ENCODE measurements at regions not wholly inside any gene's neighbourhood (a gene's known extent, or its start where the extent isn't known, plus 50 kb on each side); places are given as distances from the start of the nearest gene placed in this dataset.

DNA sequence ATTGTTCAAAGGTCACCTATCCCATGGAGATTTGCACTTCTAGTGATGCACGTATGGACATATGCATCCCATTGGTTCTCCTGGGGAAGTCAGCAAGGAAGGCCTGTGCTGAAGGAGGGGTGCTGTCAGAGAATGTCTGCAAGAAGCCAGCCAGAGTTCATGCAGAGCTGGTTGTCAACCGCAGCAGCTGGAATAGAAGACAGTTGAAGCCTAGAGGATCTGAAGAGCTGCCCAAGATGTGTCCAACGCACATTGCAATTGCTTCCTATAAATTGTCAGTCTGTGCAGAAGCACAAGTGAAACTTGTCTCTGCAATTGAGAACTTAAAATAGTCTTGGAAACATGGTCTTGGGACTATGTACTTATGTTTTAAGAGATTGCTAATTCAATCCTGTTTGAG lies 82.1 kb upstream of the CNTNAP4 start:
- TF ChIP-seq, protein P1, sequence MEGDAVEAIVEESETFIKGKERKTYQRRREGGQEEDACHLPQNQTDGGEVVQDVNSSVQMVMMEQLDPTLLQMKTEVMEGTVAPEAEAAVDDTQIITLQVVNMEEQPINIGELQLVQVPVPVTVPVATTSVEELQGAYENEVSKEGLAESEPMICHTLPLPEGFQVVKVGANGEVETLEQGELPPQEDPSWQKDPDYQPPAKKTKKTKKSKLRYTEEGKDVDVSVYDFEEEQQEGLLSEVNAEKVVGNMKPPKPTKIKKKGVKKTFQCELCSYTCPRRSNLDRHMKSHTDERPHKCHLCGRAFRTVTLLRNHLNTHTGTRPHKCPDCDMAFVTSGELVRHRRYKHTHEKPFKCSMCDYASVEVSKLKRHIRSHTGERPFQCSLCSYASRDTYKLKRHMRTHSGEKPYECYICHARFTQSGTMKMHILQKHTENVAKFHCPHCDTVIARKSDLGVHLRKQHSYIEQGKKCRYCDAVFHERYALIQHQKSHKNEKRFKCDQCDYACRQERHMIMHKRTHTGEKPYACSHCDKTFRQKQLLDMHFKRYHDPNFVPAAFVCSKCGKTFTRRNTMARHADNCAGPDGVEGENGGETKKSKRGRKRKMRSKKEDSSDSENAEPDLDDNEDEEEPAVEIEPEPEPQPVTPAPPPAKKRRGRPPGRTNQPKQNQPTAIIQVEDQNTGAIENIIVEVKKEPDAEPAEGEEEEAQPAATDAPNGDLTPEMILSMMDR (IDR thresholded peaks at IDR 0.05; ENCODE audit: low read depth, low read length, missing control alignments) = no peak
- H3K4me3 ChIP-seq (ENCODE audit: low read depth, low read length) = no peak overlapping the region
- DNase-seq (ENCODE audit: low read depth) = no peak

DNA sequence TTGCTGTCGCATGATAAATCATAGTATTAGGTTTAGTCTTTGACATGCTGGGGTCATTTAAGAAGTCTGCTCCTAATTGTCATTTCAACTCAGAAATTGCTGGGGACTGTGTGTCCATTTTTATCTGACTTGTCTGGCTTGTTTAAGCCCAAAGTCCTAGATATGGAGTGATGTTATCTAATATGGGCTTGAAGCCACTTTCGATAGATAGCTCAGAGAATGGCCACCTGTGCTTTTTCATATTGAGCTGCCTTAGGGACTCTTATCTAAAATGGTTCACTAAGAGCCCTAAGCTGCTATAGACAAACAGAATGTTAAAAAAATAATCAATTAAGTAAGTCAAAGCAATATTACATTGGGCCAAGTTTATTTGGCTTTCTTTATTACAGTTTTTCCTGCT lies 81.6 kb upstream of the CNTNAP4 start:
- DNase-seq (ENCODE audit: low read depth) = no peak
- H3K4me3 ChIP-seq (ENCODE audit: low read depth, low read length) = no peak overlapping the region
- TF ChIP-seq, protein P1 (IDR thresholded peaks at IDR 0.05; ENCODE audit: low read depth, low read length, missing control alignments) = no peak

DNA sequence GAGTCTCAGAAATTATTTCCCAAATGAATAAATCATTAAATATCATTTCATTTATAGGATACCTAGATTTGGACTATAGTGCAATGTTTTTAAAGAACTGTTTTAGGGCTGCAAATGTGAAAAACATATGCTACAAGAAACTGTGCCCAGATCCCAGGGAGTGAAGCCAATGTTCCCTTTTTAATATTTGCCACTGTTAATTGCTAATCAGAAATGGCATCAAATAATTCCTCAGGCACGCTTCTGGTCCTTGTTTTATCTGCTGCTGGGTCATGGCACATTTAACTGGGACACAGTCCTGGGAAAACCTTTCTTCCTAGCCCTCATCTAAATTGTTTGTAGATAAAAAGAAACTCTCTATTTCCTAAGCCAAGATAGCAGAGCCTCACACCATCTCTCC lies 79.3 kb upstream of the CNTNAP4 start:
- DNase-seq (ENCODE audit: low read depth) = no peak
- TF ChIP-seq, protein P1 (IDR thresholded peaks at IDR 0.05; ENCODE audit: low read depth, low read length, missing control alignments) = no peak
- no peak overlapping the region for H3K4me3 ChIP-seq (ENCODE audit: low read depth, low read length)

DNA sequence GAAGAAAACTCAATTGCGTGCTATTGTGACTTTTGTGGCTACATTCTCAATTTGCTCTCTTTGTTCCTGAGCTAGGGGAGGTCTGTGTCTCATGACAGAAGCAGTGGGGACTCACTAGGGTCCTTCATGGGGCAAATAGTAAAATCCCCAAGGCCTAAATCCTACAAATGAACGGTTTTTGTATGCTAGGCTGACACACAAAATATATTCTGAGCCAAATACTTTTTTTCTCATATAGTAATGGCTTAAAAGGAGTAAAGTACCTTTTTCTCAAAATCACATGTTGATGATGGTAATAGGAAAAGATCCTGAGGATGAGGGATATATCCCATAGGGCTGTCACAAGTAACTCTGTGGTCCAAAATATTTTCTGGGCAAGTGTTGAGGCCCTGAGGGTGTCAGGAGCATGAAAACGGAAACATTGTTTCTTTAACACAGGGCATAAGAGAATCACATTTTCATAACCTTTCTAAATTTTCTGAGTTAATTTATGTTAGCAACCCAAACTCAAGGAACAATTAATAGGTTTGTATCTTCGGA lies 77.5 kb upstream of the CNTNAP4 start:
- DNase-seq (ENCODE audit: low read depth) = no peak
- no peak overlapping the region for H3K4me3 ChIP-seq (ENCODE audit: low read depth, low read length)
- TF ChIP-seq, protein P1 (IDR thresholded peaks at IDR 0.05; ENCODE audit: low read depth, low read length, missing control alignments) = no peak

DNA sequence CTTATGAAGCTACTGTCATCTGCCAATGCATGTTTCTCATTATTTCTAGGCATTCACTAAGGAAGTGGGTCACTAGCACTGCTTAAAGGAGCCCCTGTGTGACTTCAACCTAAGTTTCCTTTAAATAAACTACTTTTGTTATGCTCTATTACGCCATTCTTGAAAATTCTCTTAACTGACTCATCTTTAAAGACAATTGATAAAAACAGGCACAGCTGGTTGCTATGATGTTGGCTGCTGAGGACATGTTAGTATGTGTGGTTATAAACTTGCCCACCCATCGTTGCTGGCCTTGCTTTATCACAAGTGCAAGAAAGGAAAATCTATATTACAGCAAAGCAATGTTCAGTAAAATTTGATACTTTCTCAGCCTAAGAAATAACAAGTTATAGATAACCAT lies 75.8 kb upstream of the CNTNAP4 start:
- no peak overlapping the region for H3K4me3 ChIP-seq (ENCODE audit: low read depth, low read length)
- TF ChIP-seq, protein P1 (IDR thresholded peaks at IDR 0.05; ENCODE audit: low read depth, low read length, missing control alignments) = no peak
- DNase-seq (ENCODE audit: low read depth) = no peak

DNA sequence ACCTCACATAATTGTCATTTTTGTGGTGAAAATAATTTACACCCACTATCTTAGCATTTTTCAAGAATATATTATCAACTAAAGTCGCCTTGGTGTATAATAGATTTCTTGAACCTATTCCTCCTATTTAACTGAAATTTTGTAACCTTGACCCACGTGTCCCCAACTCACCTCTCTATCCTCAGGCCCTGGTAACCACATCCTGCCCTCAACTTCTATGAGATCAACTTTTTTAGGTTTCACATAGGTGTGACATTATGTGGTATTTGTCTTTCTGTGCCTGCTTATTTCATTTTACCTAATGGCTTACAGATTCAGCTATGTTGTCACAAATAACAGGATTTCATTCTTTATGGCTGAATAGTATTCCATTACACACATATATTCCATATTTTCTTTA lies 73.0 kb upstream of the CNTNAP4 start:
- no peak for DNase-seq (ENCODE audit: low read depth)
- no peak overlapping the region for H3K4me3 ChIP-seq (ENCODE audit: low read depth, low read length)
- TF ChIP-seq, protein P1 (IDR thresholded peaks at IDR 0.05; ENCODE audit: low read depth, low read length, missing control alignments) = no peak

DNA sequence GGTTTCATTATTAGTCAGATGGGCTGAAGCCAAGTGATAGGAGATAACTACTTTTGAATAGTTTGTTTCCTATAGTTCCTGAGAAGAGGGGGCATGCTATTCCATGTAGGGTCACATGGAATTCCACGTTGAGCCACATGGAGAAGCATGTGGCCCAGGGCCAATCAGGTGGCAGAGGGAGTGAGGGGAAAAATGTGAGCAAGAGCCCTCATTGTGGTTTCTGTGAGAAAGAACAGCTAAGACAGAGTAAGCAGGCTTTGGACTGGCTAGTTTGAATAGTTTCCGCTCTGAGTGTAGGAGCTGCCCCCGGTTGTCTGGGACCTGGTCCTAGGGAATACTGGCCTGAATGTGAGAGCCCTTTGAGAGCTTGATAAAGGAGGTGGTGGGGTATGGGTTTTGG lies 69.9 kb upstream of the CNTNAP4 start:
- TF ChIP-seq, protein P1 (IDR thresholded peaks at IDR 0.05; ENCODE audit: low read depth, low read length, missing control alignments) = no peak
- DNase-seq (ENCODE audit: low read depth) = no peak
- no peak overlapping the region for H3K4me3 ChIP-seq (ENCODE audit: low read depth, low read length)

Data from GM12864 (cell line).